Amniotic stem cell (primary cell): ENCODE measurements at regions not wholly inside any gene's neighbourhood (a gene's known extent, or its start where the extent isn't known, plus 50 kb on each side); places are given as distances from the start of the nearest gene placed in this dataset.

Experiments used
- DNase-seq: peaks from one replicate; lab custom pipeline; 2025; lab: John Stamatoyannopoulos, UW

DNA sequence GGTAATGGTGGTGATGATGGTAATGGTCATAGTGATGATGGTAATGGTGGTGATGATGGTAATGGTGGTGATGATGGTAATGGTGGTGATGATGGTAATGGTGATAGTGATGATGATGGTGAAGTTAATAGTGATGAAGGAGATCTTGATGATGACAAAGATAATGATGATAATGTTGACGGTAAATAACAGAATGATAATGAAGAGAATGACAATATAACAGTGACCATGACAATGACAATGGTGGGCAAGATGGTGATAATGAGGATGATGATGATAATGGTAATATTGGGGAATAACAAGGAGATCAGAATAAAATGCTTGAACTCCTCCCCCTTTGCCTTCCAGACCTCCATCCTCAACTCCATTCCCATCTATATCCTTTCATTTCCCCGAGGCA lies 233.3 kb upstream of the SFSWAP start:
- DNase-seq, result no peak

DNA sequence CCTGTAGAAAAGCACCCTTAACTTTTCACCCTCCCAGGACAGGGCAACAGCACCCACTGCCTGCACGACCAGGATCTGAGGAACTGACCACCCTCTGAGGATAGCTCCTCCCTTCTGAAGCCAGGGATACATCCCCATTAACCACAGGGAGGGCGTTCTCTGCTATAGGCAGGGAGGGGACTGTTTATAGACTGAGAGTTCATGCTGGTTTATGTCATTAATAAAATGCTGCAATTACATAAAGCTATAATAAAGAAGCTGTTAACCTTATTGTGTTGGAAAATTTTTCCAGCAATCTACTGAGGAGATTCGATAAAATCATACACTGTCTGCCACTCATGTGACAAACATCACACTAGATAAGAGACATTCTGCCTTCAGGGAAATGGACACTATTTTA lies 232.4 kb upstream of the SFSWAP start:
- no peak for DNase-seq

DNA sequence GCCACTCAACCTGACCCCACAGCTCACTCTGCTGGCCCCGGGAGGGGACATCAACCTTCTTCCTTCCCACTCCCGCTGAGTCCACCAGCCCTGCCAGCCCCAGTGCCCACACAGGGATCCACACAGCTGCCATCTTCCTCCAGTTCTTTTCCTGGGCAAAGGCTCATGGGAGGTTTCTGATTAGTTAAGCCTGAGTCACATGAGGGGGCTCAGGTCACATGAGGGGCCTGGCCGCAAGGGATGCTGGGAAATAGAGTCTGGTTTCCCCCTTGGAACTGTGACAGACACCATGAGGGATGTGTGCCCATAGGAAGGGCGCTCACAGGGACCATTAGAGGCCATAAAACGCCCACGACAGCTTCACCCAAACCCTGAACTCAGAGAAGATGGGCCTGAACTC lies 228.7 kb upstream of the SFSWAP start:
- DNase-seq, result no peak

DNA sequence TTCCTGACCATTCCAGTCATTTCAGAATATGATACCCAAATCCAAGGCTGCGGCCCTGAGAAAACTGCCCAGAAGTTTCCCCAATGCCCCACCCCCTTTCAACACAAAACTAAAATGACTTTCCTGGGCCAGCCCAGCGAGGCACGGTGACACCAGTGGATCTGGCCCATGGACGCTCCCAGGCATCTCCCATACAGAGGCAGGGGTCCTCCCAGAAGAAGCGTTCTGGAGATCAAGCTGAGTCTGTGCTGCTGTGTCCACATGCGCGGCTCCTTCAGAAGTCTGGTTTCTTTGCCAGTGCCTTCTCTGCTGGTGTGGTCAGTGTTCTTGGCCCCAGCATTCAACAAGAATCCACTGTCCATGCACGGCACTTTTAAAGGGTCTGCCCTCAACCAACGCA lies 228.2 kb upstream of the SFSWAP start:
- DNase-seq, result no peak

DNA sequence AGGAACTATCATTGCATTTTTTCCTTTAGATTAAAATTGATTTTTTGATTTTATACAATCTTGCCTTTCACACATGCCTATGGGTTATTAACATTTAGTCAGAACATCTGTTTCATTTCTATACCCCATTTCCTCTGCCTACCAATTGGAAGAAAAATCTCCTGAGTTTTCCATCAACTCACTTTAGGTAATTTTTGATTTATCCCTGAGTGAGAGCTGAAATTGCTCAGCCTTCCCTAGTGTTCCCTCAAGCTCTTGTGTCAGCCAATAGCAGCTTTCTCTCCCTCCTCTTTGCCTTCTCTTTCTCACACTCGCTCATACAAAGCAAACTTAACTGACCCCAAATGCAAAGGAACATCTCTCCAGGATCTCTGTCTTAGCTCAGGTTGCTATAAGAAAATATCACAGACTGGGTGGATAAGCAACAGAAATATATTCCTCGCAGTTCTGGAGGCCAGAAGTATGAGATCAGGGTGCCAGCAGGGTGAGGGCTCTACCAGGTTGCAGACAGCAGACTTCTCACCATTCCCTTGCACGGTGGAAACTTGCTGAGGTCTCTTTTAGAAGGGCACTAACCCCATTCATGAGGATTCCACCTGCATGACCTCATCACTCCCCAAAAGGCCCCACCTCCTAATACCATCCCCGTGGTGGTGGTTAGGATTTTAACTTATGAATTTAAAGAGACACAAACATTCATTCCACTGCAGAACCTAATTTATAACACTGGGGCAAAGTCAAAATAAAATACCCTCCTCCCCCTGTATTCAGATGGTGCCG lies 224.2 kb upstream of the SFSWAP start:
- DNase-seq, result no peak

DNA sequence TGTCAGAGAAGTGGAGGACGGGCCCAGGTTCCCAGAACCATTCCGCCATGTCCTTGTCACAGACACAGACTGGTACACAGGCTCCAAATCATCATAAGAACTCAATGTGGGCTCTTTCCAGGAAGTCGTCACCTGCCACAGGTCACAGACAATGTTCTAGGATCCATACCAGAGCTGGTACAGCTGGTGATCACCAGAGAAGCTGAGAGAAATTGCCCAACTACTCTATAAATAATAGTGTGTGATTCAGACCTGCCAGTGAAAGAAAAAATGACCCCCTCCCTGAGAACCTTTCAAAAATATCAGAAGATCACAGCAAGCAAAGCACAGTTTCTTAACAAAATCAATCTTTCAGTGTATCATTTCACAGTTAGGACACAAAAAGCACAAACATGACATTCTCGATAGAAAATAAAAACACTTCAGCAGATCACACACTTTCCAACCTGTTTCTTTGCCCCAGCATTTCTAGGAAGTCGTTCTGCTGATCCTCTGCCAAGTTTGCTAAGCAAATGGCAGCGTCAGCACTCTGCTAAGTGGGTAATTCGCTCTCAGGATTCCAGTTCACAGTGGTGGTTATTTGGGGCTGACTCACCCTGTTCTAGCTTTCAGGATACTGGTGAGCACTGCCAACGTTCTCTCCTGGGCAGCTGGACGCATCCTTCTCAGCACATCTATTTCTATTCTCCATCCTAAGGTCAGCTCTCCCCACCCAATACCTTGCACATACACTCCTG lies 223.3 kb upstream of the SFSWAP start:
- no peak for DNase-seq

DNA sequence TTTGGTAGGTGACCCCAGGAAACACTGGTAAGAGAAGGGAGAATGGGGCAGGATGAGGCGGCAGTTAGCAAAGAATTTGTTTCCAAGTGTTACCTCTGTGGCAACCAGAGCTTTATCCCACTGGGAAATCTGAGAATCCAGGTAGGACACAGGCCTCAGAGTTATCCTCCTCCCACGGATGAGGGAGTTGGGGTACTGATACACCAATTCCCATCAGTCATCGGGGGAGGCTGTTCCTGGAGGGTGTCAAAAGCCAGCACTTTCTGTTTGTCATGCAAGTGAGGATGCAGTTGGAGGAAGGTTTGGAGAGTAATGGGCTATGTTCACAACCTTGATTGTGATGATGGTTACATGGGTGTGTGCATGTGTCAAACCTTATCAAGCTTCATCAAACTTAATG lies 221.2 kb upstream of the SFSWAP start:
- no peak for DNase-seq

DNA sequence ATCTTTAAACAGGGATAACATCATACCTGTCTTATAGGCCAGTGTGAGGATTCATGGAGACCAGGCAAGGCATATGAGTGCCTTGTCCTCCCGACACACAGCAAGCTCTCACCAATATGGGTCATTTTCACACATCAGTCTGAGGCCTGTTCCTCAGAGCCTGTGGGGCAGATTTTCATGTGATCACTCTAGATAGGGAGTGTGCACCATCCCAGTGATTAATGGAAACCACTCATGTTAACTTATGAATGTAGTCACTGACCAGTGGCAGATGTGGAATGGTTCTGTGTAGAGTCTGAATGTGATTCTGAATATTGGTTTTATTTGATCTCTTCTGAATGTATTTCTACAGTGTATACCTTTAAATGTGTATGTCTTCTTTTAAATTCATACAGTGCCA lies 219.7 kb upstream of the SFSWAP start:
- DNase-seq, result no peak

DNA sequence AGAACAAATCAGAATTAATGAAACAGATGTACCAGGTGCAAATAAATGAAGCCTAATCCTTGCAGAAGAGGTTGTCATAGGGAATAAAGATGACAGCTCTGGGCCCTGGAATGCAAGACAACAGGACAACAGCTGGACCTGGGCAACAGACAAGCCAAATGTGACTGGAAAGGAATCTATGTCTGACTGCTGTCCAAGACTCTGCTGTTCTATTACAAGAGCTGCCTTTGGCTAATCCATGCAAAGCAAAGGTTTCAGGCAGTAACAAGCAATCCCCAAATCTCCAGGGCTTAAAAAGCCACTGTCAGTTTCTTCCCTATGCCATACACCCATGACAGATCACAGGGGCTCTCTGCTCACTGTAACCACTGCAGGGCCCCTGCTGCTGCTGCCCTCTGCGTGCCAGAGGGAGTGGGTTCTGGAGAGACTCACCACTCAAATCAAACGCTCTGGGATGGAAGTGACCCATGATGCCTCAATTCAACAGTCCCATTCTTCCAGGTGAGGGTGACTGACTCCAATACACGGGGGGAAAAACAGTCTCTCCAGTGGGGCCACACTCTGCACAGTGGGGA lies 218.9 kb upstream of the SFSWAP start:
- no peak for DNase-seq

DNA sequence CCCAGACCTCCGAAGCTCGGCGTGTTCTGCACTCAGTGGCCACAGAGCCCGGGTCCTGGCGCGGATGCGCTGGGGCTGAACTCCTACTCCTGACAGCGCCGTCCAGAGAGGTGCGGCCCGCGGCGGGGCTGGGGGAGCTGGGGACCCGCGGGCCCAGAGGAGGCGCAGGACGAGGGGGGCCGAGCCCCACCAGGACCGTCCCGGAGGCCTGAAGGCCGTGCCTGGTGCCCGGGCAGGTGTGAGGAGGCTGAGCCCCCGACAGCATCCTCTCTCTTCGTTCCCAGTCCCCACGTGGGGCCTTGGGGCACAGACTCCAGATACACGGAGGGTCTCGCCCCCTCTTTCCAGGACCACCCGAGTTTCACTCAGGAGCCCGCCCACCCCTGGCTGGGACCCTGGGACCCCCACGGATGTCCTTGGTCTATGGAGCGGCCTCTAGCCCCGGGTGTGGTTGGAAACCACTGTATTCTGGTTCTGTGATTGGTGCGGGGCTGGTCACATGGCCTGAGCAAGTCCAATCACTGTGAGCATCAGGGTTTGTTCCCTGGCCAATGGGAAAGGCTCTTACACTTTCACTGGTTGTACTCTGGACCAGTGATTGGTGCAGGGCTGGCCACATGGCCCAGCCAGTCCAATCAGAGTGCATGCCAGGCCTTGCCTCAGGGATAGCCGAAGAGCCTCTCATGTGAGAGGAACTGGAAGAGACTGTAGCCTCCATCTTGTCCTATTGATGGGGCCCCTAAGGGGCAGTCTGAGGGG lies 217.6 kb upstream of the SFSWAP start:
- DNase-seq, result no peak

DNA sequence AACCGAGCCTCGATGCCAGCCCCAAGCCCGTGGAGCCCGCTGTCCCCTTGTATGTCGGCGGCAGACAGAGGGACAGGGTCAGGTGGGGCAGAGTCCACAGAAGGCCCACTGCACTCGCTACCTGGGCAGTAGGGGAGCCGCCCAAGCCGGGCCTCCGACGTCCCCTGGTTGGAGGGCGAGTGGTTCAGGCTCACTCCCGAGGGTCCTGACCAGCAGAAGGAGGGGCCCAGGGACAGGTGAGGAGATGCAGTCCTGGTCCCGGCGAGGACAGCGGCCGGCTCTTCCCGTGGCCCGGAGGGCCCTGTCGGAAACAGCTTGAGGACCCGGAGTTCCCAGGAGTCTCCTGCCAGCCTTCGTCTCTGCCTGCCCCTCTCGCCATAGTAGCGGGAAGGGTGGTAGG lies 216.7 kb upstream of the SFSWAP start:
- no peak for DNase-seq

DNA sequence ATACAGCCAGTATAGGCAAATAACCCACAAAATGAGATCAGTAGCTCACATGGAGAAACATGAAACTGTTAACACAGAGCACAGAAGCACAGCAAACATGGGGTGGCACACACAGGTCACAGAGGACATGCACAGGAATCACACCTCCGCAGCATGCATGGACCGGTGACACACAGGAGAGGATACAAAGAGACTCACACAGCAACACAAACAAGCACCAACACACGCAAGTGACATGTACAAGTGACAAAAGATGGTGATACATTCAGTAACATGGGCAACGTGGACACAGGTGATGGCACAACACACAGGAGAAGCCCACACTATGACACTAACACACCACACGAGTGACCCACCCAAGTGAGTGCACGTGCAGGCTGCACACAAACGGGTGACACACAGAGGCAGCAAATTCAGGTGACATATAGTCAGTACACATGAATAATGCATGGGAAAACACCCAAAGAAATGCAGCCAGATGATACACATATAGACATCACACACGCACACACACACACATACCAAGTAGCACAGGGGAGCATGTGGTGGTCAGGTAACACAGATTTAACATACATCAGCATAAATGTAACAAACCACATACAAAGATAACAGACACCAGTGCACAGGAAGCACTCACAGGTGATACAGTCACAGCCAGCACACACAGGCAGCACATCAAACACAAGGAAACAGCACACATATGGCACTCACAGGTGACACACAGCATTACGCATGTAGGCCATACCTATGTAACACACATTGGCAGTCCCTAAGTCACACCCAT lies 216.0 kb upstream of the SFSWAP start:
- no peak for DNase-seq

DNA sequence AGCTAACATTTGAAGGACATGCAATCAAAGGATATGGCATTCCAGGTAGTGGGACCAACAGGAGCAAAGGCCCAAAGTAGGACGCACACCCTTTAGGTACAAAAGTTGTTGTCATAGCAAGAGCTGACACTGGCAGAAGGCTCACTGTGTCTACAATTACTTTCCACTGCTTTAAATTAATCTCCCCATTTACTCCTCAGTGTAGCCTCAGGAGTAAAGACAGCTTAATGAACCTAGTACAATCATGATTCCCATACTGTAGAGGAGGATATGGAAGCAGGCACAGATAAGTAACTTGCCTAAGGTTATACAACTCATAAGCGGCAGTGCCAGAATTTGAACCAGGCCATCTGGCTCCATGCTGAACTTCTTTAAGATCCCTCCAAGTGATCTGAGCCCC lies 212.9 kb upstream of the SFSWAP start:
- DNase-seq, result no peak

DNA sequence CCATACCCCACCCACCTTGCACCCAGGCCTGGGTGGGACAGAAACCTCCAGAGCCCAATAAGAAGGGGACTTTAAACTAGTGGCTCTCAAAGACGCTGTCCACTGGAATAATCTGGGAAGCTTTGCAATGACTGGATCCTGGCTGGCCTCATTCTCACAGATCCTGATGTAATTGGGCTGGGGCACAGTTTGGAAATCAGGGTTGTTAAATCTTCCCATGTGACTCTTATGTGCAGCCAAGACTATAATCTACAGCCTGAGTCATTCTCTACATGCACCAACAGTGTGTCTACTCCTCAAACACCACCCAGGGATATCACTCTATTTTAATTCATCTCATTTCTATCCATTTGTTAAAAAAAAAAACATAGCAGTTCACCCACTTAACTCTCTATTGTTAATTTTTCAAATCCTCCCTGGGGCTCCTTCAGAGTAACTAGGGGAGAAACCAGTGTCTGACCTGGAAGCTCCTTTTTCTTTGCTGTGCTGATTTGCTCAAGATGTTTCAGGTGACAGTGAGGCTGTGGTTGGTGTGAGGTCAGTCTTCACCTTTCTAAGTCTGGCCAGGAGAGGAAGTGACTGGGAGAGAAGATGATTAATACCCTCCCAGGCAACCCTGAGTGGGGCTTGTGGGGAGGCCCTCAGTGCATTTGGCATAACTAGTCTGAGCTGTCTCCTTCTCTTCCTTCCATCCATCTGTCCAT lies 211.6 kb upstream of the SFSWAP start:
- DNase-seq, result no peak

DNA sequence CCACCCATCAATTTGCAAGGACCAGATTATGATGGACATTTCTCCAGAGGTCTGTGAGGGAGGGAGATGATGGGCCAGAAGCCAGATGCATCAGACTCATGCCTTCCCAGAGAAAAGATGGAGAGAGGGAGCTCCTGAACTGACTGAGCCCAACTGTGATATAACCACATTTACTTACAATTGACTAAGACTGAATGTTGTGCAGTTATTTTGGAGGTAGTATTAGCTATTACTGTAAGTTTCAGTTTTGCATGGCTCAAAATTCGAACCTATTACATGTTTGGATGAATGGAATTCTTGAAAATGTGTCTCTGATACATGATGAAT lies 211.1 kb upstream of the SFSWAP start:
- DNase-seq, result no peak

DNA sequence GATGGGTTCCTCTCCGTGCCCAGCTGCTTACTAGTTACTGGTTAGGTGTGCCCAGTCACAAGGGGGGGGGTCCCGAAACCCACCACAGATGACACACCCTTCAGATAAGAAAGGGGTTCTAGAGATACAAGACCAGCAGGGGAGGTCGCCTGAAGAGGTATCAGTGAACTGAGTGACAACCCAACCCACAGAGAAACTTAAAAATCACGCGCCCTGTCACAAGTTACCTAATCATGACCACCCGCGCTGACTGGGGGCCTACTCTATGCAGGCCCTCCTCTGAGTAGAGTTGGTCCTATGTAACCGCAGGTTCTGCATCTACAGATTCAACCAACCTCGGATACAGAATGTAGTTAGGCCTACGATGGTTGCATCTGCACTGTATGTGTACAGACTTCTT lies 210.3 kb upstream of the SFSWAP start:
- no peak for DNase-seq

DNA sequence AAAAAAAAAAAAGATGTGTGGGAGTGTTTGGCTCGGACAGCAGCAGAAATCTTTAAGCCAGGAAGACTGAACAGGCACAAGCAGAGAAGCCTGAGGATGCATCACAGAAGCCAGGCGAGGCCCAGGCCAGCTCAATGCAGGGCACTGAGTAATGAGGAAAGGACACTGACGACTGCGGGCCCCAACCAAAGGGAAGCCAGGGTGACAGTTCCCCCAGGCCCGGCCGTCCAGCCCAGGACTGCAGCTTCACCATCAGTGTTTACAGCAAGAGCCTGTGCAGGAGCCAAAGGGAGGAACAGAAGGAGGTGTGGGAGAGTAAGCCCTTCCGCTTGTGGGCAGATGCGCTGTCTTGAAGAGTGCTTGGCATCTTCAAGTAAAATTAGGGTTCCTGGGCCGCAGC lies 205.3 kb upstream of the SFSWAP start:
- no peak for DNase-seq

DNA sequence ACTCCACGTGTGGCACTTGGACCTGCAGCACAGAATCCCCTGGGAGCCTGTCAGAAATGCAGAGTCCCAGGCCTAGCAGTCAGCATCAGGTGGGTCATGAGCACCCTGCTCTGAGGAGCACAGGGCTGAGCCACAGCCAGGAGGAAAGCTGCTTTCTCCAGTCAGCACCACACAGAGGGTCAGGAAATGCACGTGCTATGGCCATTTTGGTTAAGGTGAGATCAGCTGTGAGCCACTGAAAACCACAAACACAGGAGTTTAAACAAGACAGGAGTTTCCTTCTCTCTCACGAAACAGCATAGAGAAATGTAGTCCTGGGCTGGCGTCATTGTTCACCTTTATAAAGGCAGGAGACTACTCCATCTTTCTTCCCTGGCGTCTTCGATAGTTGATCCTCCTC lies 204.5 kb upstream of the SFSWAP start:
- no peak for DNase-seq

DNA sequence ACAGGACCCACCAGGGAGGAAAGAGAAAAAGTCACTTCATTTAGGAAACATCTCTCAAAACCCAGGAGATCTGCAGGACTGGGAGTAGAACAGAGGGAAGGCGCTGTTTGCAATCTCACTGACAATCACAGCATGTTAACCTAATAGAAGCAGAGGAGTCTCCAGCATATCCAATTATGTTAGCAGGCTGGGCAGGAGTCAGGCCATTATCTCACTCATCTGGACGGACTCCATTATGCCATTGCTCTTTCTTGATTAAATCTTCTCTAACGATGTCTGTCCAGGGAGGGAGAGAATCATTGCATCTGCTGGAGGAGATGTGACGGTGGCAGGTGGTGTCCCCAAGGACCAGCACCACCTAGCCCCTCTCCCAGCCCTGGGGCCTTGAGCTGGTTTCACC lies 203.8 kb upstream of the SFSWAP start:
- no peak for DNase-seq

DNA sequence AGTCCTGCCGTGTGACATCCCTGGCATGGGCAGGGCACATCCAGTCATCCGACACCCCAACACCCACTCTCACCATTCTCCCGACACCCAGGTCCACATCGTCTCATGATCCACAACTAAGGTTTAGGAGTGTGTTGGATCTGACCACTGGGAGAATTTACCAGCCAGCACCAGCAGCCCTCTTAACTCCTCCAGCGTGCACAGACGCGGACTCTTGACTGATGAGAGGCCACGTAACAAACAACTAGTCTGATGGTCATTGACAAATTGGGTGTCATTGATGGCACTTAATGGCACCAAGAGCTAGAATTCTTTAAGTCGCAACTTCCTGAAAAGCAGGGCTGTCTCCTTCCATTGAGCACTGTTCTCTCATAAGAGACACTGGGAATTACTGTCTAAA lies 203.0 kb upstream of the SFSWAP start:
- no peak for DNase-seq

DNA sequence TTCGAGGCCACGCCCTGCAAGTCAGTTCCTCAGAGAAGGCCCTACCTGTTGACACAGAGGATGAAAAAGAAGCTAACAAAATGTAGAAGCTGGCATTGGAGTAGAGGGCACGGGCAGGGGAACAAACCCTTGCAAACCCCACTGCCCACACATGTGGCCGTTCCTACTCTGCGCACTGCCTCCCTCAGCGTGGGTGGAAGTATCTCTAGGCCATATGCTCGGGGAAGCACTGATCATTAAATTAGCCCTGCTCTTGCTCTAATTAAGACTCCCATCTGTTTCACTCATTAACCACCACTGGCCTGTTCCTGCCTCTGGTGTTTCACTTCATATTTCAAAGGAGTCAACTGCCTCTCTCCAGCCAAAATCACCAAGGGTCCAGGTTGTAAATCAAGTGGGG lies 201.2 kb upstream of the SFSWAP start:
- DNase-seq, result no peak
